22Rv1 (cell line): ENCODE measurements at regions not wholly inside any gene's neighbourhood (a gene's known extent, or its start where the extent isn't known, plus 50 kb on each side); places are given as distances from the start of the nearest gene placed in this dataset.

Source experiments
- H3K27ac ChIP-seq: fragments of 450-650 bp; 2 replicates; pipeline ENCODE4 v1.5.1; 2017
- ZFX ChIP-seq: fragments of 450-650 bp; IDR thresholded peaks from 2 replicates; pipeline ENCODE4 v1.6.1; 2017; ENCODE audit warnings: antibody characterized with exemption, borderline replicate concordance
- TF ChIP-seq, protein P1 (sequence below): fragments of 450-650 bp; IDR thresholded peaks from 2 replicates; pipeline ENCODE4 v1.5.1; 2017; ENCODE audit warnings: mild to moderate bottlenecking

GRCh38 chr10:10661176-10661575 is 356.5 kb upstream of the CELF2 start:
- H3K27ac ChIP-seq = no peak overlapping the region
- no peak for TF ChIP-seq ZFX
- TF ChIP-seq, protein P1, sequence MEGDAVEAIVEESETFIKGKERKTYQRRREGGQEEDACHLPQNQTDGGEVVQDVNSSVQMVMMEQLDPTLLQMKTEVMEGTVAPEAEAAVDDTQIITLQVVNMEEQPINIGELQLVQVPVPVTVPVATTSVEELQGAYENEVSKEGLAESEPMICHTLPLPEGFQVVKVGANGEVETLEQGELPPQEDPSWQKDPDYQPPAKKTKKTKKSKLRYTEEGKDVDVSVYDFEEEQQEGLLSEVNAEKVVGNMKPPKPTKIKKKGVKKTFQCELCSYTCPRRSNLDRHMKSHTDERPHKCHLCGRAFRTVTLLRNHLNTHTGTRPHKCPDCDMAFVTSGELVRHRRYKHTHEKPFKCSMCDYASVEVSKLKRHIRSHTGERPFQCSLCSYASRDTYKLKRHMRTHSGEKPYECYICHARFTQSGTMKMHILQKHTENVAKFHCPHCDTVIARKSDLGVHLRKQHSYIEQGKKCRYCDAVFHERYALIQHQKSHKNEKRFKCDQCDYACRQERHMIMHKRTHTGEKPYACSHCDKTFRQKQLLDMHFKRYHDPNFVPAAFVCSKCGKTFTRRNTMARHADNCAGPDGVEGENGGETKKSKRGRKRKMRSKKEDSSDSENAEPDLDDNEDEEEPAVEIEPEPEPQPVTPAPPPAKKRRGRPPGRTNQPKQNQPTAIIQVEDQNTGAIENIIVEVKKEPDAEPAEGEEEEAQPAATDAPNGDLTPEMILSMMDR = no peak

DNA sequence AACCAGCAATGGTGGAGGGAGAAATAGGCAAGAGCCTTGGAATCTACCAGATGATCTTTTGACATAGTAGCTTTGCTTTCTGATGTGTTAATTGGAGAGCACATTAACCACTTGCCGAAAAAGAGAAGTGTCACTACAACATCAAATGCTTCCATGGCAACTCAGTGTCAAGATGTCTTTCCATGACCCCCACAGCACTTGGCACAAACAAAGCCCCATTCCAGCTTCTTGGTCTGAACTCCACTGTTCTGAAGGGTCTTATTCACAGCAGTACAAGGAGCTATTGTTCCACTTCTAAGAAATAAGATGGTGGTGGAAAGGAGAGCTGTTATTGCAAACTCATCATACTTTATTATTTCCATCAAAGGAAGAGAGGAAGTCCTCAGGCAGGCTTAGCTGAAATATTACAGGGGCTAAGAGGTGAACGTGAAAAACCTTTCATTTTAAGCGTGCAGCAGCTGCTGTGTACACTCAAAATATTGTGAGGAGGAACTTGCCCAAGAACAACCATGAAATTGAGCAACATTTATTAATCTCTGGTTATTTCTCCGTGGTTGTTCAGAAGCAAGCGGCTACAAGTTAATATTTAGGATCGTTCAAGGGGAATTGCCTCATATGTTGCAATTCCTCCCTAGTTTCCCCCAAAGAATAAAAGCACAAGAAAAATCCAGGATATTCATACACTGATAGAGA is 354.8 kb upstream of the CELF2 start:
- no peak overlapping the region for H3K27ac ChIP-seq
- no peak for TF ChIP-seq ZFX
- TF ChIP-seq, protein P1 = no peak

DNA sequence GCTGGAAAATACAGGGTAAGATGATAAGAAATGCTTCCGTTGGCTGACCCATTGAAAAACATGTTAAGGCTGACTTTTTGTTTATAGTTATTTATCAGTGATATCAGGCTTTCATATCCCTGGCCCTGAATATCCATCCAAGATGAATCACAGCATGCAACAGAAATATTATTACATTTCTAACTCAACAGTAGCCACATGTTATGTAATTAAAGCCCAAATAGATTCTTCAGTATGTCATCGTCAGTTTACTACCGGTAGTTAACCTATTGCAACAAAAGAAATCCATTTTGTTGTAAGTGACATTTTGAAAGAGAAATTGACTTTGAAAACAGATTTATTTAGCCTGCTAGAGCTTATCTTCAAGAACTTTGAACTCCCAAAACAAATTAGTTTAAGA is 354.1 kb upstream of the CELF2 start:
- no peak overlapping the region for H3K27ac ChIP-seq
- TF ChIP-seq ZFX = no peak
- TF ChIP-seq, protein P1 = no peak

GRCh38 chr10:10665750-10666149 is 351.9 kb upstream of the CELF2 start:
- TF ChIP-seq, protein P1 = no peak
- H3K27ac ChIP-seq = no peak overlapping the region

GRCh38 chr10:10667466-10667865 is 350.2 kb upstream of the CELF2 start:
- no peak overlapping the region for H3K27ac ChIP-seq
- no peak for TF ChIP-seq ZFX
- TF ChIP-seq, protein P1 = no peak

GRCh38 chr10:10676972-10677371 is 340.7 kb upstream of the CELF2 start:
- TF ChIP-seq, protein P1 = no peak
- no peak for TF ChIP-seq ZFX
- H3K27ac ChIP-seq = no peak overlapping the region

DNA sequence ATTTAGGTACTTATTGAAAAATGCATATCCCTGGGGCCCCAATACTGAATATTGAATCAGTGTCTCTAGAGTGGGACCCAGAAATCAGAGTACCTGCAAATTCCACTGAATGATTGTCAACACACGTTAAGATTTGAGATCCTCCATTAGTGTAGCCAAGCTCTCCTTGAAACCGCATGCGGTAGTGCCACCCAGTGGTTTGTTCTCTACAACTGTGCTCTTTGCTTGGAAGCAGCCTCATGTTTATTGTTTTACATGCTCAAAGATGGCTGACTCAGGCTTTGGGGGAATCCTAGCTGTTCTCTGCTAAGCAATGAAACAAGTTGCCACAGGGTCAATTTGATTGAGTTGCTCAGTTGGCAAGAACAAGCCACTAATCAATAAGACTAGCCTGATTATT is 340.2 kb upstream of the CELF2 start:
- TF ChIP-seq ZFX = no peak
- TF ChIP-seq, protein P1 = peak; percentile 38
- H3K27ac ChIP-seq = no peak overlapping the region
